GM19025 (cell line): ENCODE measurements at regions not wholly inside any gene's neighbourhood (a gene's known extent, or its start where the extent isn't known, plus 50 kb on each side); places are given as distances from the start of the nearest gene placed in this dataset.

Experiments used
- ATAC-seq: cut with Tn5 transposase; IDR thresholded peaks from one replicate; pipeline ENCODE4 v1.9.1; 2021; ENCODE audit warnings: mild to moderate bottlenecking, low read depth, moderate library complexity; ENCODE audit not compliant: unreplicated experiment

- no peak for ATAC-seq
Observed at GRCh38 chr21:18460979-18461378, 57.4 kb upstream of the TMPRSS15 start.

- ATAC-seq, result no peak
Observed at GRCh38 chr21:18461743-18462142, 58.2 kb upstream of the TMPRSS15 start.

- ATAC-seq, result no peak
Observed at GRCh38 chr21:18467715-18468114, 64.1 kb upstream of the TMPRSS15 start.

GRCh38 chr21:18468790-18469189 lies 65.2 kb upstream of the TMPRSS15 start:
- no peak for ATAC-seq

- ATAC-seq, result no peak
Observed at GRCh38 chr21:18476639-18477038, 73.1 kb upstream of the TMPRSS15 start.

GRCh38 chr21:18477043-18477442 lies 73.5 kb upstream of the TMPRSS15 start:
- no peak for ATAC-seq

GRCh38 chr21:18478513-18478912 lies 74.9 kb upstream of the TMPRSS15 start:
- no peak for ATAC-seq

GRCh38 chr21:18488252-18488651 lies 84.7 kb upstream of the TMPRSS15 start:
- no peak for ATAC-seq

GRCh38 chr21:18493422-18493821 lies 89.8 kb upstream of the TMPRSS15 start:
- no peak for ATAC-seq

- no peak for ATAC-seq
Observed at GRCh38 chr21:18495523-18495922, 91.9 kb upstream of the TMPRSS15 start.

- no peak for ATAC-seq
Observed at GRCh38 chr21:18498431-18498830, 94.8 kb upstream of the TMPRSS15 start.

GRCh38 chr21:18499761-18500376 lies 96.3 kb upstream of the TMPRSS15 start:
- no peak for ATAC-seq

- no peak for ATAC-seq
Observed at GRCh38 chr21:18518054-18518481, 114.5 kb upstream of the TMPRSS15 start.

GRCh38 chr21:18521204-18521603 lies 117.6 kb upstream of the TMPRSS15 start:
- ATAC-seq, result no peak

GRCh38 chr21:18522181-18522972 lies 118.8 kb upstream of the TMPRSS15 start:
- no peak for ATAC-seq

GRCh38 chr21:18524097-18524880 lies 120.7 kb upstream of the TMPRSS15 start:
- no peak for ATAC-seq

GRCh38 chr21:18529254-18529653 lies 125.7 kb upstream of the TMPRSS15 start:
- no peak for ATAC-seq

GRCh38 chr21:18542081-18542480 lies 138.5 kb upstream of the TMPRSS15 start:
- ATAC-seq, result no peak

- ATAC-seq, result no peak
Observed at GRCh38 chr21:18545908-18546307, 142.3 kb upstream of the TMPRSS15 start.

- ATAC-seq, result no peak
Observed at GRCh38 chr21:18547347-18547746, 143.8 kb upstream of the TMPRSS15 start.

GRCh38 chr21:18548249-18548648 lies 144.7 kb upstream of the TMPRSS15 start:
- ATAC-seq, result no peak
